B cell (primary cell): ENCODE measurements at regions not wholly inside any gene's neighbourhood (a gene's known extent, or its start where the extent isn't known, plus 50 kb on each side); places are given as distances from the start of the nearest gene placed in this dataset.

Experiments used
- CTCF ChIP-seq: fragments of 200-600 bp; IDR thresholded peaks from one replicate; pipeline ENCODE4 v1.8.0; 2022; ENCODE audit warnings: antibody characterized with exemption, mild to moderate bottlenecking
- EZH2 ChIP-seq: IDR thresholded peaks from 2 replicates; pipeline ENCODE4 v1.6.1; 2012; ENCODE audit warnings: borderline replicate concordance, low read depth, mild to moderate bottlenecking, moderate library complexity, low read length; ENCODE audit not compliant: insufficient read depth, poor library complexity, severe bottlenecking

DNA sequence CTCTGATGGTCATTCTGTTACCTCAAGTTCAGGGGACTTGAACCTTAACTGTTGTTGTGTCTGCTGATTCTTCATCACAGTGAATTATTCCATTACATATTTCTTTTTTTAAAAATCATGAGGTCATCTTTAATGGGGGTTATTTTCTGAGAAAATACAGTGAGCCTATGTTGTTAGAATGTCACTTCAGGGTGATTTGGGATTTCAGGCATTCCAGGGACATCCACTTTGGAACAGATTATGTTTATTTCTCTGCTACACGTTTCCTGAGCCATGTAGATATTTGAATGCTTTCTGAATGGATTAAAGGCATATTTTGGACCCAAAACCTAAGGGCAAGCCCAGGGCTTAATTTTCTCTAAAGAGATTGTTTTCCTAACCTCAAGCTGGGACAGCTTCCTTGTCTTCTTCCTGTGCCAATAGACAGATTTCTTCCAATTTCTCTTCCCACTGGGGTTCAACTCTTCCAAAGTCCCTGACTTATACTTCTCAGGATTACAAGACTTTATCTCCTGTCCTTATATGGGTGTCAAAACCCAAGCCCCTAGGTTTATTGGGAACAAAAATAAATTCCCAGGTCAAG is 271.7 kb downstream of the ARHGAP12 start:
- TF ChIP-seq CTCF (no peak), EZH2 (no peak)
